ENCODE measurements at regions not wholly inside any gene's neighbourhood (a gene's known extent, or its start where the extent isn't known, plus 50 kb on each side); places are given as distances from the start of the nearest gene placed in this dataset.

DNA sequence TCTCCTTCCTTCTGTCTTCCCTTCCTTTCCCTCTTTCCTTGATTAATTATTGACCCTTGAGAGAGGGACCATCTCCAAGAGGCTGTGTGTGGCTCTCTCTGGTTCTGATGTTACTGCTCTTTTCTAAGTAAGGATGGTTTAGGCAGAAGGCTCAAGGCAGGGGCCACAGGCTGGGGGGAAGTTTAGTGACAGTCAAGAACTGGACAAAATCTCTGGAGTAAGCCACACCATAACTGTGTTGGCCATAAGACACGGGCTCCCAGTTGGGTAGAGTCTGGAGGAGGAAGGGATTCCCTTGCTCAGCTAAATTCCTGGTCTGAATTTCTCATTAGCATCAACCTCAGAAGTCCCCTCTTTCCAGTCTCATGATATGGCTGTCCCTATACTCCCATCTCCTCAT, 74.7 kb downstream of the BUD13 start:
- H3K27ac Mint-ChIP-seq: no peak overlapping the region
- H3K27me3 Mint-ChIP-seq (ENCODE audit: low read depth, poor library complexity): peaks cover 11% of the 10 kb centered on the region
- H3K4me3 Mint-ChIP-seq: no peak overlapping the region
- no peaks in the 10 kb centered on the region for H3K9me3 Mint-ChIP-seq
- H3K36me3 Mint-ChIP-seq (ENCODE audit: low read depth): no peaks in the 10 kb centered on the region
- H3K4me1 Mint-ChIP-seq: peaks cover 19% of the 10 kb centered on the region
- TF ChIP-seq, protein P1, sequence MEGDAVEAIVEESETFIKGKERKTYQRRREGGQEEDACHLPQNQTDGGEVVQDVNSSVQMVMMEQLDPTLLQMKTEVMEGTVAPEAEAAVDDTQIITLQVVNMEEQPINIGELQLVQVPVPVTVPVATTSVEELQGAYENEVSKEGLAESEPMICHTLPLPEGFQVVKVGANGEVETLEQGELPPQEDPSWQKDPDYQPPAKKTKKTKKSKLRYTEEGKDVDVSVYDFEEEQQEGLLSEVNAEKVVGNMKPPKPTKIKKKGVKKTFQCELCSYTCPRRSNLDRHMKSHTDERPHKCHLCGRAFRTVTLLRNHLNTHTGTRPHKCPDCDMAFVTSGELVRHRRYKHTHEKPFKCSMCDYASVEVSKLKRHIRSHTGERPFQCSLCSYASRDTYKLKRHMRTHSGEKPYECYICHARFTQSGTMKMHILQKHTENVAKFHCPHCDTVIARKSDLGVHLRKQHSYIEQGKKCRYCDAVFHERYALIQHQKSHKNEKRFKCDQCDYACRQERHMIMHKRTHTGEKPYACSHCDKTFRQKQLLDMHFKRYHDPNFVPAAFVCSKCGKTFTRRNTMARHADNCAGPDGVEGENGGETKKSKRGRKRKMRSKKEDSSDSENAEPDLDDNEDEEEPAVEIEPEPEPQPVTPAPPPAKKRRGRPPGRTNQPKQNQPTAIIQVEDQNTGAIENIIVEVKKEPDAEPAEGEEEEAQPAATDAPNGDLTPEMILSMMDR (IDR thresholded peaks at IDR 0.05): no peak
- no peak for DNase-seq

DNA sequence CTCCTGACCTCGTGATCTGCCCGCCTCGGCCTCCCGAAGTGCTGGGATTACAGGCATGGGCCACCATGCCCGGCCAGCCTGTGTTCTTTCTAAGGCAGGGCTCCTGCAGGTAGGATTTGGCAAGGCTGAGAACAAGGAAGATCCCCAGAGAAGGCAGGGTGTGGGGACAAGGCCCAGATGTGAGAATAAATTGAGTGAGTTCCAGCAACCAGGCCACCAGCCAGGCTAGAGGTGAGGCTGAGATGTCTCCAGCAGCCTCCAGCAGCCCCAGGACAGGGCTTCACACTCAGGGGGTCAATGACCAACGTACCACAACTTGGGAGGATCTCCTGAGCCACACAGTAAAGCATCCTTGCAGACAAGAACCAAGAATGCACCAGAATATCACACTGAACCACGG, 75.1 kb downstream of the BUD13 start:
- Mint-ChIP-seq H3K9me3 (no peaks in the 10 kb centered on the region), H3K4me1 (peaks cover 14% of the 10 kb centered on the region), H3K27ac (no peak overlapping the region), H3K36me3 (ENCODE audit: low read depth) (no peaks in the 10 kb centered on the region), H3K27me3 (ENCODE audit: low read depth, poor library complexity) (peaks cover 11% of the 10 kb centered on the region), H3K4me3 (no peak overlapping the region)
- no peak for DNase-seq
- TF ChIP-seq, protein P1 (IDR thresholded peaks at IDR 0.05): no peak

DNA sequence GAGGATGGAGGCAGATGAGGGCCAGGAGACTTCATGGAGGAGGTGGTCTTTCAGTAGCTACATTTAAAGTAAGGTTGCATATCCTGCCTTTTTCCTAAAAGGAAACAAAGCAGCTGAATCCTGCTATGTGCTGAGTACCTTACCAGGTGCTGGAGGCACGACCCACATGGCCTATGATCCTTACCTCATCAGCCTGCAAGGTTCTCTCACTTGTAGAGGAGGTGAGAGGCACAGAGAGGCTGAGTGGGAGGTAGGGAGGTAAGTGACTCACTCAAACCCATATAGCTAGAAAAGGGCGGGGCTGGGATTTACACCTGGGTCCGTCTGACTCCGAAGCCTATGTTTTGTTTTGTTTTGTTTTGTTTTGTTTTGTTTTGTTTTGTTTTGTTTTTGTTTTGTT, 75.8 kb downstream of the BUD13 start:
- Mint-ChIP-seq H3K27me3 (ENCODE audit: low read depth, poor library complexity) (peaks cover 11% of the 10 kb centered on the region), H3K9me3 (no peaks in the 10 kb centered on the region), H3K27ac (no peak overlapping the region), H3K4me1 (peaks cover 10% of the 10 kb centered on the region), H3K4me3 (no peak overlapping the region), H3K36me3 (ENCODE audit: low read depth) (no peaks in the 10 kb centered on the region)
- TF ChIP-seq, protein P1 (IDR thresholded peaks at IDR 0.05): no peak
- no peak for DNase-seq

DNA sequence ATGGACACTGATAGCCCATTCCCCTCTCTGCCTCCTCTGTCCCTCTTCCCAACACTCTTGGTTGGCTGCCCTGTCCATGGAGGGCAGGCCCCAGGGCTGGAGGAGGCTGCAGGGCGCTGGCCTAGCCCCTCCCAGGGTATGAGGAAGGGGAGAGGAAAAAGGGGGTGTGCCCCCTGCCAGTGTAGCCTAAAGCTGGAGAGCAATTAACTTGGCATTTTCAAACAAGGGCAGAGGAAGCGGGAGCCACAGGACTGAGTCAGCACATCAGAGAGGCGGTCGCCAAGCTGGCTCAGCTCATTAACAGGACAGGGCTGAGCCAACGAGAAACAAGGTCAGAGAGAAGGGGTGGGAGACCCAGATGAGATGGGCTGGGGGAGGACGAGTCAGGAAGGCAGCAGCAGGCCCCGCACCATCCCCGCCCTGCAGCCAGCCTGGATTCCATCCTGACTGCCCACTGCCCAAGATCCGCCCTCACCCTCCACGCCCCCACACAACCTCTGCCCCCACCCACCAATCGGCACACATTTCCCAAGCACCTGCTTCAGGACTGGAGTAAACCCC, 76.3 kb downstream of the BUD13 start:
- Mint-ChIP-seq H3K4me3 (no peak overlapping the region), H3K36me3 (ENCODE audit: low read depth) (no peaks in the 10 kb centered on the region), H3K9me3 (no peaks in the 10 kb centered on the region), H3K4me1 (peaks cover 7% of the 10 kb centered on the region), H3K27me3 (ENCODE audit: low read depth, poor library complexity) (peaks cover 11% of the 10 kb centered on the region), H3K27ac (no peak overlapping the region)
- DNase-seq: no peak
- TF ChIP-seq, protein P1 (IDR thresholded peaks at IDR 0.05): no peak

DNA sequence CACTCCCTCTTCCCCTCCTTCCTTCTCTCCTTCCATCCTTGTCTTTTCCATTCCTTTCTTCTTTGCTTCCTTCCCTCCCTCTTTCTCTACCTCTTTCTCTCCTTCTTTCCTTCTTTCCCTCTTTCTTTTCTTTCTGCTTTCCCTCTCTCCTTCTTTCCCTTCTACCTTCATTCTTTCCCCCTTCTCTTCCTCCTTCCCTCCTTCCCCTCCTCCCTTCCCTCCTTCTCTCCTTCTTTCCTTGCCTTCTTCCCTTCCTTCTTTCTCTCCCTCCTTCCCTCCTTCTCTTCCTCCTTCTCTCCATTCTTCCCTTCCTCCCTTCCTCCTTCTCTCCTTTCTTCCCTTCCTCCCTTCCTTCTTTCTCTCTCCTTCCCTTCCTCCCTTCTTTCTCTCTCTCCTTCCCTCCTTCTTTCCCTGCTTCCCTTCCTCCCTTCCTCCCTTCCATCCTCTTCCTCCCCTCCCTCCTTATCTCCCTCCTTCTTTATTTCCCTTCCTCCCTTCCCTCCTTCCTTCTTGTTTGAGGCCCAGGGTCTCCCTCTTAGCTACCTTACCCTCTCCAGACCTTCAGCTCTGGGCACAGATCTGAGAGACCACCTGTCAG, 77.0 kb downstream of the BUD13 start:
- Mint-ChIP-seq H3K4me1 (peaks cover 8% of the 10 kb centered on the region), H3K27ac (no peak overlapping the region), H3K9me3 (no peaks in the 10 kb centered on the region), H3K4me3 (no peak overlapping the region), H3K27me3 (ENCODE audit: low read depth, poor library complexity) (peaks cover 10% of the 10 kb centered on the region), H3K36me3 (ENCODE audit: low read depth) (no peaks in the 10 kb centered on the region)
- TF ChIP-seq, protein P1 (IDR thresholded peaks at IDR 0.05): no peak
- DNase-seq: no peak

All from nephron progenitor cell (in vitro differentiated cells).